Mucosa of descending colon (tissue), 3 donors: ENCODE measurements at regions not wholly inside any gene's neighbourhood (a gene's known extent, or its start where the extent isn't known, plus 50 kb on each side); places are given as distances from the start of the nearest gene placed in this dataset.
"Not testable (repeated sequence)": the region's sequence is repeated elsewhere in the genome, so short reads cannot be mapped to it uniquely, and the experiment has no call there.

Experiments used
- ATAC-seq: fragments of 200-7000 bp; cut with Tn5 transposase; one replicate; pipeline ENCODE4 v1.9.1; 2020; ENCODE audit warnings: mild to moderate bottlenecking, moderate library complexity
- DNase-seq, 3 donors: peaks; one replicate each; pipeline ENCODE4 v3.0.0-alpha.2; 2020
- H3K36me3 ChIP-seq: fragments of 200-600 bp; one replicate; pipeline ENCODE4 v1.8.0; 2021; ENCODE audit warnings: low read depth, mild to moderate bottlenecking
- H3K4me1 ChIP-seq: fragments of 200-600 bp; one replicate; pipeline ENCODE4 v1.8.0; 2021; ENCODE audit warnings: low read depth, mild to moderate bottlenecking
- H3K4me3 ChIP-seq: fragments of 200-600 bp; one replicate; pipeline ENCODE4 v1.8.0; 2021; ENCODE audit warnings: mild to moderate bottlenecking
- H3K9me3 ChIP-seq: fragments of 200-600 bp; one replicate; pipeline ENCODE4 v1.8.0; 2021; ENCODE audit warnings: mild to moderate bottlenecking
- intact Hi-C, 2 donors: fragments of 100-400 bp; cut with DNase I in 1 of 2; cut with micrococcal nuclease in 1 of 2; formaldehyde crosslinking; loops; one replicate each; pipeline versions ENCODE4 v1.11.0 to v1.11.1; 2022; cut with DNase I, micrococcal nuclease
- TF ChIP-seq, protein P1 (sequence below): fragments of 200-600 bp; IDR thresholded peaks from one replicate; pipeline ENCODE4 v1.8.0; 2022; ENCODE audit warnings: antibody characterized with exemption, mild to moderate bottlenecking
- donor health status: DM: no; HTN: no; CAD: no; lungs with moderate emphysema.
- donor health status: DM: no; HTN: no; CAD: no.
- donor health status: DM: no; HTN: yes; CAD: no.

DNA sequence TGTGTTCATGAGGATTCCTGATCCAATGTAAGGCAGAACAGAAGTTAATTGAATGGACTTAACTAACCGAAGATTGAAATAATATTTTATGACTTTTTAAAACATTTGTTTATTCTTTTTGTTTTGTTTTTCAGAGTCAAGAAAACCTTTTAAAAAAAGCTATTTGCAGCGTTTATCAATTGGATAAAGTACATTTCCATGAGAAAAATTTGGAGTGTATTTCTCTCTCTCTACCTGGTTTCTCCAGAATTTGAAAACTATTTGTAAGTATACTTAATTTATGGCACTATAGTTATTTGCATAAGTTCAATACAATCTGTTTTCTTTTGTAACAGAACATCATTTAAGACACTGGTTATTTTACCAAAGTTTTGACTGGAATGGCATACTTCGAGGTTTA, 208.0 kb upstream of the UBL3 start:
- H3K36me3 ChIP-seq = no peaks in the 10 kb centered on the region
- H3K9me3 ChIP-seq = peaks cover 5% of the 10 kb centered on the region
- H3K4me1 ChIP-seq = no peaks in the 10 kb centered on the region
- no peak overlapping the region for H3K4me3 ChIP-seq
- TF ChIP-seq, protein P1, sequence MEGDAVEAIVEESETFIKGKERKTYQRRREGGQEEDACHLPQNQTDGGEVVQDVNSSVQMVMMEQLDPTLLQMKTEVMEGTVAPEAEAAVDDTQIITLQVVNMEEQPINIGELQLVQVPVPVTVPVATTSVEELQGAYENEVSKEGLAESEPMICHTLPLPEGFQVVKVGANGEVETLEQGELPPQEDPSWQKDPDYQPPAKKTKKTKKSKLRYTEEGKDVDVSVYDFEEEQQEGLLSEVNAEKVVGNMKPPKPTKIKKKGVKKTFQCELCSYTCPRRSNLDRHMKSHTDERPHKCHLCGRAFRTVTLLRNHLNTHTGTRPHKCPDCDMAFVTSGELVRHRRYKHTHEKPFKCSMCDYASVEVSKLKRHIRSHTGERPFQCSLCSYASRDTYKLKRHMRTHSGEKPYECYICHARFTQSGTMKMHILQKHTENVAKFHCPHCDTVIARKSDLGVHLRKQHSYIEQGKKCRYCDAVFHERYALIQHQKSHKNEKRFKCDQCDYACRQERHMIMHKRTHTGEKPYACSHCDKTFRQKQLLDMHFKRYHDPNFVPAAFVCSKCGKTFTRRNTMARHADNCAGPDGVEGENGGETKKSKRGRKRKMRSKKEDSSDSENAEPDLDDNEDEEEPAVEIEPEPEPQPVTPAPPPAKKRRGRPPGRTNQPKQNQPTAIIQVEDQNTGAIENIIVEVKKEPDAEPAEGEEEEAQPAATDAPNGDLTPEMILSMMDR = no peak
- intact Hi-C loops = no loop called here
- DNase-seq = no peak
- ATAC-seq = no peak

DNA sequence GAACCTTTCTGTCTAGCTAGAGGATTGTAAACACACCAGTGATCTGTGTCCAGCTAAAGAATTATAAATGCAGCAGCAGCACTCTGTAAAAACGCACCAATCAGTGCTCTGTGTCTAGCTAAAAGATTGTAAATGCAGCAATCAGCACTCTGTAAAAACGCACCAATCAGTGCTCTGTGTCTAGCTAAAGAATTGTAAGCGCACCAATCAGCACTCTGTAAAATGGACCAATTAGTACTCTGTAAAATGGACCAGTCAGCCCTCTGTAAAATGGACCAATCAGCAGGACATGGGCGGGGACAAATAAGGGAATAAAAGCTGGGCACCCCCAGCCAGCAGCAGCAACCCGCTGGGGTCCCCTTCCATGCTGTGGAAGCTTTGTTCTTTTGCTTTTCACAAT, 204.1 kb upstream of the UBL3 start:
- ATAC-seq, H3K9me3 ChIP-seq, intact Hi-C loops, H3K4me3 ChIP-seq, H3K4me1 ChIP-seq, DNase-seq, H3K36me3 ChIP-seq: not testable (repeated sequence)

DNA sequence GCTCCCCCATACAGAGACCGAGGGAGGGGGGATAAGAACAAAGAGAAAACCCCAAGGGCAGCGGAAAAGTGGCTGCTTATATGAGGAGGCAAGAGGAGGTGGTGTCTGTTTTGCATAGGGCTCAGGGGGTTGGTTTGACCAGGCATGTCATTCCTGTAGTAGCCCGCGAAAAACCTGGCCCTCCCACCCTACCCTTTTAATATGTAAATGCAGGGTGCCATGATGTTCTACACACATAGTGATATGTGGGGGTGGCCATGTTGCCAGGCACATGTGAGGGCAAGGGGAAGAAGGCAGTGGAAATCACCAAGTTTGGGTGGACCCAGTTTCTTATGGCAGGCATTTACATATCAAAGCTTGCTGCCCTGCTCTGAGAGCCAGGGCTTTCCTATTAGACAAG, 203.5 kb upstream of the UBL3 start:
- Histone ChIP-seq H3K9me3 (peaks cover 5% of the 10 kb centered on the region), H3K36me3 (no peaks in the 10 kb centered on the region), H3K4me3 (no peak overlapping the region), H3K4me1 (no peaks in the 10 kb centered on the region)
- TF ChIP-seq, protein P1 = no peak
- no peak for DNase-seq
- intact Hi-C loops = no loop called here
- no peak for ATAC-seq

GRCh38 chr13:30052120-30052519, 201.7 kb upstream of the UBL3 start:
- Histone ChIP-seq H3K36me3 (no peaks in the 10 kb centered on the region), H3K4me3 (no peak overlapping the region), H3K4me1 (no peaks in the 10 kb centered on the region), H3K9me3 (no peaks in the 10 kb centered on the region)
- intact Hi-C loops = no loop called here
- no peak for ATAC-seq
- TF ChIP-seq, protein P1 = no peak
- DNase-seq = no peak

DNA sequence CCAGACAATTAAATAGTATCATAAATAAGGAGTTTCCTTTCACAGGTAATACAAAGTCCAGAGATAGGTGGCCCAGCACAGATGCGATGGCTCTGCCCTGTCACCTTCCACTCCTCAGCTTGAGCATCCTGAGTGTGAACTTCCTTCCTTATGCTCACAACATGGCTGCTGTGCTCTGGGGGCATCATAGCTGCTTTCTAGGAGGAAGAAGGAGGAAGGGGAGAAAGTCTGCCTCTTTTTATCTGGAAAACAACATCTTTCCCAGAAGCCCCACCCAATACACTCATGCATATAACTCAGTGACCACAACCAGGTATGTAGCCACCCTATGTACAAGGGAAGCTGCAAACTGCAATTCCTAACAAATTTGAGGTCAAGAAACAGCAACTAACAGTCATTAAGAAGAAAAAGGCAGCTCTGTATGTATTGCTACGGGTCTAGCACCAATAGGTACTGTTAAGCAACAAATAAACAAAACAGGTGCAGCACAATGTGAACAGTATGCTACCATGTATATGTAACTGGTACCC, 201.2 kb upstream of the UBL3 start:
- intact Hi-C loops = no loop called here
- Histone ChIP-seq H3K9me3 (no peaks in the 10 kb centered on the region), H3K4me1 (no peaks in the 10 kb centered on the region), H3K36me3 (no peaks in the 10 kb centered on the region), H3K4me3 (no peak overlapping the region)
- TF ChIP-seq, protein P1 = no peak
- ATAC-seq (no peak), DNase-seq (no peak)

DNA sequence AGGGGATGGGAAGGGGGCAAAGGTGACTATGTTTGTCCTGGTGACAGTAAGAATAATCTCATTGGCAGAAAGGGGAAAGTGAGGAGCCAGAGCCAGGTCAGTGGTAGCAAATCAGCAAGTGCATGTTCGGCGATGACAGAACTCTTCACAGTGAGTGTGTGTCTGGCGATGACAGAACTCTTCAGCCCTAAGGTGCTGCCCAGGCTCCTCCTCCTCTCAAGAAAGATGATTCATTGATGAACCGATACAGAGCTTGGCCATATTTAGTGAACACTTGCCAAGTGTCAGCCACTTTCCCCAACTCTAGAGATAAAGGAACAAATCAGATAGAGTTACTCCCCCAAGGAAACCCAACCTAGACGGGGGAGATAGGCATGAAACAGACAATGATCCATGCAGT, 199.3 kb upstream of the UBL3 start:
- TF ChIP-seq, protein P1 = no peak
- DNase-seq = no peak
- Histone ChIP-seq H3K4me1 (peaks cover 5% of the 10 kb centered on the region), H3K4me3 (no peak overlapping the region), H3K36me3 (no peaks in the 10 kb centered on the region), H3K9me3 (no peaks in the 10 kb centered on the region)
- no peak for ATAC-seq
- intact Hi-C loops = no loop called here
